ENCODE measurements at regions not wholly inside any gene's neighbourhood (a gene's known extent, or its start where the extent isn't known, plus 50 kb on each side); places are given as distances from the start of the nearest gene placed in this dataset.

DNA sequence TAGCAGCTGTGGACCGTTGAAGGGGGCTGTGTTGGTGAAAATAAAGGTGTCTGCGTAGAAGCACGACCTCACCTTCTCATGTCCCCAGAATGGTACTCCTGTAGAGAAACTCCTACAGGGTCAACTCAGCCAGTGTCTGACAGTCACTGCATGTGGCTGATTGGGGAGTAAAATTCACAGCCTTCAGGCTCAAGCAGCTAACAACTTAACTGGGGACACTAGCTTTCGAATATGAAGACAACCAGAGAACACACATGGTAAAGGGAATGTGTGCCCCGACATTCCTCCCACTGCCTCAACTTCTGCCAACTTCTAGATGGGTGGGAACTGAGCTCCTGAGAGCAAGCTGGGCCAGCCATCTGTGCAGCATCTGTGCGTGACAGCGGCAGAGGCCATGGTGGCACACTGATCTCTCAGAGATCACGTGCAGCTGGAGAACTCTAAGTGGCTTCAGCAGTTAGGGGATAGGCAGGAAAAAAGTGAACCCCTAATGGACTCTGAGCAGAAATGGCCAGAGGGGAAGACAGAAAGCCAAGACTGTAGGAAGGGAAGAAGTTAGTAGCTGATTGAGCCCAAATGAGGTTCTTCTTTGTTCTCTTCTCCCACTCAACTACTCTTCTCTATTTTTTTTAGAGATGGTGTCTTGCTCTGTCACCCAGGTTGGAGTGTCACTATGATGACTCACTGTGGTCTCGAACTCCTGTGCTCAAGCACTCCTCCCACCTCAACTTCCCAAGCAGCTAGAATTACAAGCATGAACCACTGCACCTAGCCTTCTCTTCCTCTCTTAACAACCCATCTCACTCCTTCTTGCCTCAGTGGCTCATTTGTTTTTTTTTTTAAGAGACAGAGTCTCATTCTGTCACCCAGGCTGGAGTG is 280.8 kb downstream of the ZEB1 start:
- TF ChIP-seq EZH2 (IDR thresholded peaks at IDR 0.05; ENCODE audit: borderline replicate concordance, low read depth, low read length, severe bottlenecking) = no peak
- TF ChIP-seq, protein P1, sequence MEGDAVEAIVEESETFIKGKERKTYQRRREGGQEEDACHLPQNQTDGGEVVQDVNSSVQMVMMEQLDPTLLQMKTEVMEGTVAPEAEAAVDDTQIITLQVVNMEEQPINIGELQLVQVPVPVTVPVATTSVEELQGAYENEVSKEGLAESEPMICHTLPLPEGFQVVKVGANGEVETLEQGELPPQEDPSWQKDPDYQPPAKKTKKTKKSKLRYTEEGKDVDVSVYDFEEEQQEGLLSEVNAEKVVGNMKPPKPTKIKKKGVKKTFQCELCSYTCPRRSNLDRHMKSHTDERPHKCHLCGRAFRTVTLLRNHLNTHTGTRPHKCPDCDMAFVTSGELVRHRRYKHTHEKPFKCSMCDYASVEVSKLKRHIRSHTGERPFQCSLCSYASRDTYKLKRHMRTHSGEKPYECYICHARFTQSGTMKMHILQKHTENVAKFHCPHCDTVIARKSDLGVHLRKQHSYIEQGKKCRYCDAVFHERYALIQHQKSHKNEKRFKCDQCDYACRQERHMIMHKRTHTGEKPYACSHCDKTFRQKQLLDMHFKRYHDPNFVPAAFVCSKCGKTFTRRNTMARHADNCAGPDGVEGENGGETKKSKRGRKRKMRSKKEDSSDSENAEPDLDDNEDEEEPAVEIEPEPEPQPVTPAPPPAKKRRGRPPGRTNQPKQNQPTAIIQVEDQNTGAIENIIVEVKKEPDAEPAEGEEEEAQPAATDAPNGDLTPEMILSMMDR (IDR thresholded peaks at IDR 0.05; ENCODE audit: borderline replicate concordance, extremely low read depth, low read length, poor library complexity, severe bottlenecking) = no peak
- H3K4me1 ChIP-seq (ENCODE audit: insufficient read depth, low read length) = peaks cover 14% of the 10 kb centered on the region
- DNase-seq = no peak

DNA sequence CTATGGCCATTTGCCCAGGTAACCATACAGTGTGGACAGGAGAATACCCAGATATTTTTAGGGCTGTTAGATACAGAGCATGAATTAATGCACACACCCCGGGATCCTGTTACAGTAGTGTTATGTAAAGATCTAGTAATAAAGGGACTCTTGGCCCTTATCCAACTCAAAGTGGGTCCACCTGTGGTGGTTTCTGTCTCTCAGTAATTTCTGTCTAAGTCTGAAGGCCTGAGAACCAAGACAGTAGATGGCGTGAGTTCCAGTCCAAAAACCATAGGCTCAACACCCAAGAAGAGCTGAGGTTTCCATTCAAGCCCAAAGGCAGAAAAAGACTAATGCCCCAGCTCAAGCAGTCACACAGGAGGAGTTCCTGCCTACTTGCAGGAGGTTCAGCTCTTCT is 277.7 kb downstream of the ZEB1 start:
- Histone ChIP-seq H3K36me3 (ENCODE audit: insufficient read depth, low read length) (no peaks in the 10 kb centered on the region), H3K79me2 (ENCODE audit: insufficient read depth, low read length) (no peaks in the 10 kb centered on the region), H3K4me2 (ENCODE audit: insufficient read depth, low read length) (no peak overlapping the region), H3K27me3 (ENCODE audit: insufficient read depth, low read length, poor library complexity) (no peaks in the 10 kb centered on the region), H3K9me3 (ENCODE audit: insufficient read depth, low read length, severe bottlenecking) (no peaks in the 10 kb centered on the region), H4K20me1 (ENCODE audit: insufficient read depth, low read length) (no peaks in the 10 kb centered on the region), H3K4me3 (ENCODE audit: low read depth in 1 of 2, low read length in 2 of 2) (no peak overlapping the region), H3K9ac (ENCODE audit: low read depth, low read length) (no peak overlapping the region), H3K27ac (ENCODE audit: low read length) (no peak overlapping the region), H2AFZ (ENCODE audit: low read depth, low read length) (no peak overlapping the region), H3K4me1 (ENCODE audit: insufficient read depth, low read length) (no peaks in the 10 kb centered on the region)
- TF ChIP-seq EZH2 (IDR thresholded peaks at IDR 0.05; ENCODE audit: borderline replicate concordance, low read depth, low read length, severe bottlenecking) = no peak
- TF ChIP-seq, protein P1 (IDR thresholded peaks at IDR 0.05; ENCODE audit: borderline replicate concordance, extremely low read depth, low read length, poor library complexity, severe bottlenecking) = no peak
- DNase-seq (no peak), ATAC-seq (ENCODE audit: insufficient read depth, low read depth) (no peak)

More for the DNA sequence above, 280.8 kb downstream of the ZEB1 start:
- no peaks in the 10 kb centered on the region for H4K20me1 ChIP-seq (ENCODE audit: insufficient read depth, low read length)
- H3K27me3 ChIP-seq (ENCODE audit: insufficient read depth, low read length, poor library complexity) = no peaks in the 10 kb centered on the region
- H3K27ac ChIP-seq (ENCODE audit: low read length) = no peak overlapping the region
- H3K9ac ChIP-seq (ENCODE audit: low read depth, low read length) = no peak overlapping the region
- no peaks in the 10 kb centered on the region for H3K9me3 ChIP-seq (ENCODE audit: insufficient read depth, low read length, severe bottlenecking)
- no peak overlapping the region for H3K4me3 ChIP-seq (ENCODE audit: low read depth in 1 of 2, low read length in 2 of 2)
- ATAC-seq (ENCODE audit: insufficient read depth, low read depth) = no peak
- no peak overlapping the region for H3K4me2 ChIP-seq (ENCODE audit: insufficient read depth, low read length)
- H3K79me2 ChIP-seq (ENCODE audit: insufficient read depth, low read length) = no peaks in the 10 kb centered on the region
- 0 out of 2 replicates have a peak overlapping the region, but pooled peaks have one; percentile 8 for H2AFZ ChIP-seq (ENCODE audit: low read depth, low read length)
- H3K36me3 ChIP-seq (ENCODE audit: insufficient read depth, low read length) = no peaks in the 10 kb centered on the region

DNA sequence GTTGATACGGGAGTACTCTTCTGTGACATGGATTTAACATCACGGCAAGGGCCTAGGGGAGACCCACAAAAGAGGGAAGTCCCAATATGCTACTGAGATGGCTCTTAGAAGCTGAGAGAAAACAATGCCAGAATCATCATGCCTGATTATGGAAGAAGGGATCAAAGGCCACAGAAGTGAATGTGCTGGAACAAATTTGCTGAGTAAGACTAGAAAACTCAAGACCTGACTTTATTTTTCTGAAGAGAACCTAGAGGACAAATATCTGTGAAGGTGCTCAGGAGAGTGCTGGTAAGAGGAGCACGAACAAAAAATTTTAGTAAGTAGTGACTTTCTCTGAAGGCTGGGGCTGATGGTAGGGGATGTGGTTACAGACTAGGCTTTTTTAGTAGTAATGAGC is 277.0 kb downstream of the ZEB1 start:
- DNase-seq = no peak
- Histone ChIP-seq H3K79me2 (ENCODE audit: insufficient read depth, low read length) (no peaks in the 10 kb centered on the region), H3K36me3 (ENCODE audit: insufficient read depth, low read length) (no peaks in the 10 kb centered on the region), H3K27me3 (ENCODE audit: insufficient read depth, low read length, poor library complexity) (no peaks in the 10 kb centered on the region), H4K20me1 (ENCODE audit: insufficient read depth, low read length) (no peaks in the 10 kb centered on the region), H3K4me3 (ENCODE audit: low read depth in 1 of 2, low read length in 2 of 2) (no peak overlapping the region), H2AFZ (ENCODE audit: low read depth, low read length) (no peak overlapping the region), H3K9me3 (ENCODE audit: insufficient read depth, low read length, severe bottlenecking) (no peaks in the 10 kb centered on the region), H3K27ac (ENCODE audit: low read length) (no peak overlapping the region), H3K4me1 (ENCODE audit: insufficient read depth, low read length) (no peaks in the 10 kb centered on the region), H3K9ac (ENCODE audit: low read depth, low read length) (no peak overlapping the region), H3K4me2 (ENCODE audit: insufficient read depth, low read length) (no peak overlapping the region)
- no peak for TF ChIP-seq EZH2 (IDR thresholded peaks at IDR 0.05; ENCODE audit: borderline replicate concordance, low read depth, low read length, severe bottlenecking)
- TF ChIP-seq, protein P1 (IDR thresholded peaks at IDR 0.05; ENCODE audit: borderline replicate concordance, extremely low read depth, low read length, poor library complexity, severe bottlenecking) = no peak
- no peak for ATAC-seq (ENCODE audit: insufficient read depth, low read depth)
